HG03025 (cell line): ENCODE measurements at regions not wholly inside any gene's neighbourhood (a gene's known extent, or its start where the extent isn't known, plus 50 kb on each side); places are given as distances from the start of the nearest gene placed in this dataset.

Experiments used
- ATAC-seq: cut with Tn5 transposase; IDR thresholded peaks from one replicate; pipeline ENCODE4 v1.9.1; 2021; ENCODE audit warnings: mild to moderate bottlenecking, moderate library complexity; ENCODE audit not compliant: unreplicated experiment, low FRiP score

GRCh38 chr15:35756623-35757022, 210.7 kb upstream of the DPH6 start:
- ATAC-seq: no peak

- ATAC-seq: no peak
These were observed 211.4 kb upstream of the DPH6 start for GRCh38 chr15:35757361-35757760.

- ATAC-seq: no peak
These were observed 211.8 kb upstream of the DPH6 start for GRCh38 chr15:35757765-35758164.

- no peak for ATAC-seq
These were observed 218.9 kb upstream of the DPH6 start for GRCh38 chr15:35764661-35765519.

GRCh38 chr15:35768949-35769348, 223.0 kb upstream of the DPH6 start:
- ATAC-seq: no peak

- ATAC-seq: no peak
These were observed 223.7 kb upstream of the DPH6 start for GRCh38 chr15:35769656-35770055.

- ATAC-seq: no peak
These were observed 225.9 kb upstream of the DPH6 start for GRCh38 chr15:35771746-35772442.

- no peak for ATAC-seq
These were observed 228.7 kb upstream of the DPH6 start for GRCh38 chr15:35774653-35775052.

- no peak for ATAC-seq
These were observed 229.5 kb upstream of the DPH6 start for GRCh38 chr15:35775471-35775870.

GRCh38 chr15:35777061-35777460, 231.1 kb upstream of the DPH6 start:
- no peak for ATAC-seq

GRCh38 chr15:35783203-35783602, 237.2 kb upstream of the DPH6 start:
- ATAC-seq: no peak

- ATAC-seq: no peak
These were observed 238.8 kb upstream of the DPH6 start for GRCh38 chr15:35784745-35785144.

- ATAC-seq: no peak
These were observed 264.0 kb upstream of the DPH6 start for GRCh38 chr15:35810007-35810406.

GRCh38 chr15:35813573-35813972, 267.6 kb upstream of the DPH6 start:
- ATAC-seq: no peak

GRCh38 chr15:35818846-35819245, 272.9 kb upstream of the DPH6 start:
- no peak for ATAC-seq

GRCh38 chr15:35822153-35822552, 276.2 kb upstream of the DPH6 start:
- ATAC-seq: no peak

- ATAC-seq: no peak
These were observed 281.2 kb upstream of the DPH6 start for GRCh38 chr15:35827141-35827540.

GRCh38 chr15:35827911-35828310, 281.9 kb upstream of the DPH6 start:
- no peak for ATAC-seq

GRCh38 chr15:35833581-35833980, 287.6 kb upstream of the DPH6 start:
- no peak for ATAC-seq

- ATAC-seq: no peak
These were observed 288.4 kb upstream of the DPH6 start for GRCh38 chr15:35834216-35834830.

- no peak for ATAC-seq
These were observed 288.9 kb upstream of the DPH6 start for GRCh38 chr15:35834866-35835265.
